D721Med (cell line): ENCODE measurements at regions not wholly inside any gene's neighbourhood (a gene's known extent, or its start where the extent isn't known, plus 50 kb on each side); places are given as distances from the start of the nearest gene placed in this dataset.

ENCODE experiments used
- DNase-seq: peaks from one replicate; pipeline ENCODE4 v3.0.0; 2011; ENCODE audit warnings: low spot score; ENCODE audit not compliant: insufficient read length
- FAIRE-seq: peaks from 2 replicates; lab custom pipeline; 2011; peaks lifted over from hg19 to GRCh38; lab: Jason Lieb, UNC
- CTCF ChIP-seq: IDR thresholded peaks from 2 replicates; pipeline ENCODE4 v1.5.1; 2012; ENCODE audit warnings: mild to moderate bottlenecking, control low read depth; ENCODE audit not compliant: insufficient read depth; ENCODE audit errors: missing control alignments

GRCh38 chr15:96183867-96184266, 146.6 kb upstream of the NR2F2 start:
- no peak for TF ChIP-seq CTCF
- DNase-seq (no peak), FAIRE-seq (no peak)

GRCh38 chr15:96184297-96184696, 146.2 kb upstream of the NR2F2 start:
- FAIRE-seq (no peak), DNase-seq (no peak)
- TF ChIP-seq CTCF, result no peak

GRCh38 chr15:96186105-96186504, 144.4 kb upstream of the NR2F2 start:
- DNase-seq, result no peak
- no peak for TF ChIP-seq CTCF
- FAIRE-seq, result no peak

- TF ChIP-seq CTCF, result no peak
- FAIRE-seq (no peak), DNase-seq (no peak)
Observed at GRCh38 chr15:96187341-96188305, 142.9 kb upstream of the NR2F2 start.

GRCh38 chr15:96197721-96198120, 132.8 kb upstream of the NR2F2 start:
- FAIRE-seq (no peak), DNase-seq (no peak)
- no peak for TF ChIP-seq CTCF

- DNase-seq (no peak), FAIRE-seq (no peak)
- TF ChIP-seq CTCF, result no peak
Observed at GRCh38 chr15:96199111-96199510, 131.4 kb upstream of the NR2F2 start.
